ENCODE measurements at regions not wholly inside any gene's neighbourhood (a gene's known extent, or its start where the extent isn't known, plus 50 kb on each side); places are given as distances from the start of the nearest gene placed in this dataset.

- intact Hi-C loops (cut with micrococcal nuclease; ENCODE audit: unreplicated experiment), result loop anchor here (5.0 kb wide), 1 partner anchor 46 kb away; no protein-coding TSS in a partner anchor
Measured at GRCh38 chr1:8167936-8168335, 141.8 kb upstream of the ERRFI1 start.

More at GRCh38 chr1:8167936-8168335, 141.8 kb upstream of the ERRFI1 start:
- no peaks in the 10 kb centered on the region for H4K20me1 ChIP-seq (ENCODE audit: insufficient read depth, low read length)
- no peak for FAIRE-seq
- H3K27me3 ChIP-seq (ENCODE audit: control insufficient read depth in 1 of 2, insufficient read depth in 2 of 2, low read length in 2 of 2), result no peaks in the 10 kb centered on the region
- peak overlapping the region; percentile 28 for H3K27ac ChIP-seq (ENCODE audit: extremely low read length, insufficient read depth, low read length)
- no peaks in the 10 kb centered on the region for H3K9me3 ChIP-seq (ENCODE audit: low read length)
- no peak overlapping the region for H3K9ac ChIP-seq (ENCODE audit: insufficient read depth, low read depth, low read length)
- peaks cover 82% of the 10 kb centered on the region for H3K4me1 ChIP-seq (ENCODE audit: insufficient read depth, low read length)
- ATAC-seq, result no peak
- no peak for DNase-seq (ENCODE audit: low spot score)
- no peaks in the 10 kb centered on the region for H3K36me3 ChIP-seq (replicated peaks in 1 of 2; ENCODE audit: control insufficient read depth in 1 of 2, insufficient read depth in 2 of 2, low read length in 2 of 2)
- 100% methylated on average over 4 of the region's 4 CpGs for WGBS (ENCODE audit: low lambda C conversion rate)
- no peak overlapping the region for H3K4me2 ChIP-seq (ENCODE audit: low read depth, low read length)
- H3K4me3 ChIP-seq (replicated peaks in 1 of 3; ENCODE audit: insufficient read depth in 1 of 3, low read depth in 2 of 3, low read length in 3 of 3), result no peak overlapping the region
- ChIA-PET POLR2A (interaction anchor here (0.7 to 7.2 kb wide), 9 partner anchors 13 to 141 kb away, joined by 3 to 106 read pairs (median 6); partner anchors contain the start of gene ERRFI1), CTCF (ENCODE audit: low intra/inter-chr PET ratio, low total read pairs) (no interaction called here)
- no TSS peak for BruUV-seq (replicated peaks)
- TF ChIP-seq ZNF687 (CRISPR knock-in tag; IDR thresholded peaks at IDR 0.05), result peak; percentile 39
- no peak for TF ChIP-seq MYPOP (CRISPR knock-in tag; IDR thresholded peaks at IDR 0.05)
- in situ Hi-C loops (cut with HindIII; ENCODE audit: extremely low pct_ligation_motif_present, low pct_unique_long_range_greater_than_20kb), result no loop called here
- H2AFZ ChIP-seq (ENCODE audit: low read length), result no peak overlapping the region
- H3K79me2 ChIP-seq (ENCODE audit: insufficient read depth, low read length), result no peaks in the 10 kb centered on the region
